NB4 (cell line): ENCODE measurements at regions not wholly inside any gene's neighbourhood (a gene's known extent, or its start where the extent isn't known, plus 50 kb on each side); places are given as distances from the start of the nearest gene placed in this dataset.
"Not testable (repeated sequence)": the region's sequence is repeated elsewhere in the genome, so short reads cannot be mapped to it uniquely, and the experiment has no call there.

Experiments used
- CTCF ChIP-seq: IDR thresholded peaks from one replicate; pipeline ENCODE4 v1.5.1; 2012; ENCODE audit warnings: low read depth, low read length
- MYC ChIP-seq: IDR thresholded peaks from 2 replicates; pipeline ENCODE4 v1.6.1; 2011; ENCODE audit warnings: low read depth, low read length

- TF ChIP-seq CTCF, MYC: not testable (repeated sequence)
Observed at GRCh38 chr1:208997053-208997452, 586.5 kb upstream of the CAMK1G start.
